Neural cell (in vitro differentiated cells): ENCODE measurements at regions not wholly inside any gene's neighbourhood (a gene's known extent, or its start where the extent isn't known, plus 50 kb on each side); places are given as distances from the start of the nearest gene placed in this dataset.

Experiments
- H2AFZ ChIP-seq: fragments of 200-600, 300-800 bp; sonication (generic), shearing (Covaris generic); 2 replicates; pipeline ENCODE4 v1.6.0; 2014; ENCODE audit warnings: low read depth, mild to moderate bottlenecking, antibody characterized with exemption, low read length, moderate library complexity
- H3F3A ChIP-seq: fragments of 200-600 bp; shearing (Covaris generic); 2 replicates; pipeline ENCODE4 v1.6.1; 2016; ENCODE audit warnings: mild to moderate bottlenecking, moderate library complexity, mixed read lengths, antibody characterized with exemption, low read length; ENCODE audit not compliant: insufficient read depth, poor library complexity, severe bottlenecking
- H3K27ac ChIP-seq: fragments of 200-600, 300-800 bp; sonication (generic), shearing (Covaris generic); 2 replicates; pipeline ENCODE4 v1.5.1; 2014; ENCODE audit warnings: mild to moderate bottlenecking, low read length, moderate library complexity
- H3K27me3 ChIP-seq: fragments of 300-800, 200-600 bp; sonication (generic), shearing (Covaris generic); 2 replicates; pipeline ENCODE4 v1.6.0; 2014; ENCODE audit warnings: mild to moderate bottlenecking, low read depth, low read length, moderate library complexity; ENCODE audit not compliant: insufficient read depth
- H3K36me3 ChIP-seq: fragments of 300-800, 200-600 bp; sonication (generic), shearing (Covaris generic); 2 replicates; pipeline ENCODE4 v1.5.1; 2014; ENCODE audit warnings: mild to moderate bottlenecking, antibody characterized with exemption, low read length, moderate library complexity; ENCODE audit not compliant: insufficient read depth
- H3K4me2 ChIP-seq: fragments of 300-800, 200-600 bp; sonication (generic), shearing (Covaris generic); 2 replicates; pipeline ENCODE4 v1.6.0; 2014; ENCODE audit warnings: mild to moderate bottlenecking, low read length
- H3K4me3 ChIP-seq: fragments of 300-800, 200-600 bp; sonication (generic), shearing (Covaris generic); 2 replicates; pipeline ENCODE4 v1.5.1; 2014; ENCODE audit warnings: mild to moderate bottlenecking, low read length, moderate library complexity
- H3K79me2 ChIP-seq: fragments of 200-600 bp; shearing (Covaris generic); replicated peaks from 2 replicates; pipeline ENCODE4 v1.6.0; 2014; ENCODE audit warnings: mild to moderate bottlenecking, low read length, moderate library complexity; ENCODE audit not compliant: insufficient read depth
- H3K9ac ChIP-seq: fragments of 300-800, 200-600 bp; sonication (generic), shearing (Covaris generic); 2 replicates; pipeline ENCODE4 v1.6.1; 2016; ENCODE audit warnings: mild to moderate bottlenecking, low read length, mixed read lengths
- H3K9me2 ChIP-seq: fragments of 200-600 bp; shearing (Covaris generic); 2 replicates; pipeline ENCODE4 v1.6.1; 2016; ENCODE audit warnings: mild to moderate bottlenecking, low read length, mixed read lengths; ENCODE audit not compliant: insufficient read depth
- H3K9me3 ChIP-seq: fragments of 200-600, 300-800 bp; sonication (generic), shearing (Covaris generic); 2 replicates; pipeline ENCODE4 v1.6.1; 2016; ENCODE audit warnings: mild to moderate bottlenecking, mixed run types, low read length, moderate library complexity, mixed read lengths
- H4K20me1 ChIP-seq: fragments of 200-600 bp; shearing (Covaris generic); 2 replicates; pipeline ENCODE4 v1.6.1; 2016; ENCODE audit warnings: mild to moderate bottlenecking, mixed run types; ENCODE audit not compliant: insufficient read depth
- EP300 ChIP-seq: fragments of 450-650 bp; conservative IDR thresholded peaks from 2 replicates; pipeline ENCODE4 v1.6.1; 2014; ENCODE audit warnings: antibody characterized with exemption, mild to moderate bottlenecking, moderate library complexity; ENCODE audit not compliant: poor library complexity, severe bottlenecking
- EZH2 ChIP-seq: fragments of 200-600, 300-800 bp; shearing (Covaris generic), sonication (generic); IDR thresholded peaks from 2 replicates; pipeline ENCODE4 v1.6.1; 2014; ENCODE audit warnings: antibody characterized with exemption, low read length, borderline replicate concordance, mild to moderate bottlenecking; ENCODE audit not compliant: insufficient read depth, poor library complexity, severe bottlenecking
- MXI1 ChIP-seq: fragments of 450-650 bp; conservative IDR thresholded peaks from 2 replicates; pipeline ENCODE4 v1.6.1; 2014; ENCODE audit warnings: antibody characterized with exemption, mild to moderate bottlenecking; ENCODE audit not compliant: poor library complexity, severe bottlenecking
- POLR2AphosphoS5 ChIP-seq: IDR thresholded peaks from 2 replicates; pipeline ENCODE4 v1.6.1; 2012
- RAD21 ChIP-seq: fragments of 450-650 bp; conservative IDR thresholded peaks from 2 replicates; pipeline ENCODE4 v1.6.1; 2014; ENCODE audit warnings: antibody characterized with exemption, mild to moderate bottlenecking, moderate library complexity
- SMC3 ChIP-seq: fragments of 450-650 bp; conservative IDR thresholded peaks from 2 replicates; pipeline ENCODE4 v1.6.1; 2014; ENCODE audit warnings: antibody characterized with exemption, mild to moderate bottlenecking, moderate library complexity; ENCODE audit not compliant: poor library complexity
- TAF1 ChIP-seq: IDR thresholded peaks from 2 replicates; pipeline ENCODE4 v1.6.1; 2012; ENCODE audit warnings: low read depth
- TF ChIP-seq, protein P1 (sequence below): fragments of 450-650 bp; IDR thresholded peaks from 2 replicates; pipeline ENCODE4 v1.5.1; 2014; ENCODE audit warnings: antibody characterized with exemption, mild to moderate bottlenecking, moderate library complexity; ENCODE audit not compliant: poor library complexity, severe bottlenecking
- TF ChIP-seq, protein P2 (sequence below): IDR thresholded peaks from 2 replicates; pipeline ENCODE4 v1.6.1; 2012; ENCODE audit warnings: borderline replicate concordance

DNA sequence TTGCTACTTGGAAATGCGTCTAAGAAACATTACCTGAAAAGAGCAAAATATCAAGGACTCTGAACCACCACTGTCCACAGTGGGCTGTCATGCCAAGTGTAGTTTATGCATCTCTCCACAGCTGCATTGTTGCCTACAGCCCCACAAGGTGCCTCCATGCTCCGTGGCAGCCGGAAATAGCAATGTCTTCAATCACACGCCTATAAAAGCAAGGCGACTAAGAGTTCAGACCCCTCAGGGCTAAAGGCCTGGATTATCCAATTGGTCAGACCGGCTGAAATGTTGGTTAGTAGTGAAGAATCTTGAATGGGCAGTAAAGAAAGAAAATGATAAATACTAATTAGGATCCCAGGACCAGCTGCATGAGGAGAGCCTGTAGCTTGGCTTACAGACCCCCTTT, 114.0 kb upstream of the SLC35G4 start:
- no peak for TF ChIP-seq SMC3
- no peak for TF ChIP-seq RAD21
- TF ChIP-seq MXI1 = no peak
- TF ChIP-seq EP300 = no peak
- TF ChIP-seq POLR2AphosphoS5 = no peak
- TF ChIP-seq, protein P1, sequence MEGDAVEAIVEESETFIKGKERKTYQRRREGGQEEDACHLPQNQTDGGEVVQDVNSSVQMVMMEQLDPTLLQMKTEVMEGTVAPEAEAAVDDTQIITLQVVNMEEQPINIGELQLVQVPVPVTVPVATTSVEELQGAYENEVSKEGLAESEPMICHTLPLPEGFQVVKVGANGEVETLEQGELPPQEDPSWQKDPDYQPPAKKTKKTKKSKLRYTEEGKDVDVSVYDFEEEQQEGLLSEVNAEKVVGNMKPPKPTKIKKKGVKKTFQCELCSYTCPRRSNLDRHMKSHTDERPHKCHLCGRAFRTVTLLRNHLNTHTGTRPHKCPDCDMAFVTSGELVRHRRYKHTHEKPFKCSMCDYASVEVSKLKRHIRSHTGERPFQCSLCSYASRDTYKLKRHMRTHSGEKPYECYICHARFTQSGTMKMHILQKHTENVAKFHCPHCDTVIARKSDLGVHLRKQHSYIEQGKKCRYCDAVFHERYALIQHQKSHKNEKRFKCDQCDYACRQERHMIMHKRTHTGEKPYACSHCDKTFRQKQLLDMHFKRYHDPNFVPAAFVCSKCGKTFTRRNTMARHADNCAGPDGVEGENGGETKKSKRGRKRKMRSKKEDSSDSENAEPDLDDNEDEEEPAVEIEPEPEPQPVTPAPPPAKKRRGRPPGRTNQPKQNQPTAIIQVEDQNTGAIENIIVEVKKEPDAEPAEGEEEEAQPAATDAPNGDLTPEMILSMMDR = no peak
- TF ChIP-seq EZH2 = no peak
- no peak for TF ChIP-seq TAF1
- TF ChIP-seq, protein P2, sequence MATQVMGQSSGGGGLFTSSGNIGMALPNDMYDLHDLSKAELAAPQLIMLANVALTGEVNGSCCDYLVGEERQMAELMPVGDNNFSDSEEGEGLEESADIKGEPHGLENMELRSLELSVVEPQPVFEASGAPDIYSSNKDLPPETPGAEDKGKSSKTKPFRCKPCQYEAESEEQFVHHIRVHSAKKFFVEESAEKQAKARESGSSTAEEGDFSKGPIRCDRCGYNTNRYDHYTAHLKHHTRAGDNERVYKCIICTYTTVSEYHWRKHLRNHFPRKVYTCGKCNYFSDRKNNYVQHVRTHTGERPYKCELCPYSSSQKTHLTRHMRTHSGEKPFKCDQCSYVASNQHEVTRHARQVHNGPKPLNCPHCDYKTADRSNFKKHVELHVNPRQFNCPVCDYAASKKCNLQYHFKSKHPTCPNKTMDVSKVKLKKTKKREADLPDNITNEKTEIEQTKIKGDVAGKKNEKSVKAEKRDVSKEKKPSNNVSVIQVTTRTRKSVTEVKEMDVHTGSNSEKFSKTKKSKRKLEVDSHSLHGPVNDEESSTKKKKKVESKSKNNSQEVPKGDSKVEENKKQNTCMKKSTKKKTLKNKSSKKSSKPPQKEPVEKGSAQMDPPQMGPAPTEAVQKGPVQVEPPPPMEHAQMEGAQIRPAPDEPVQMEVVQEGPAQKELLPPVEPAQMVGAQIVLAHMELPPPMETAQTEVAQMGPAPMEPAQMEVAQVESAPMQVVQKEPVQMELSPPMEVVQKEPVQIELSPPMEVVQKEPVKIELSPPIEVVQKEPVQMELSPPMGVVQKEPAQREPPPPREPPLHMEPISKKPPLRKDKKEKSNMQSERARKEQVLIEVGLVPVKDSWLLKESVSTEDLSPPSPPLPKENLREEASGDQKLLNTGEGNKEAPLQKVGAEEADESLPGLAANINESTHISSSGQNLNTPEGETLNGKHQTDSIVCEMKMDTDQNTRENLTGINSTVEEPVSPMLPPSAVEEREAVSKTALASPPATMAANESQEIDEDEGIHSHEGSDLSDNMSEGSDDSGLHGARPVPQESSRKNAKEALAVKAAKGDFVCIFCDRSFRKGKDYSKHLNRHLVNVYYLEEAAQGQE = no peak
- Histone ChIP-seq H3K4me3 (no peak overlapping the region), H3K27ac (no peak overlapping the region), H2AFZ (no peak overlapping the region), H3F3A (no peaks in the 10 kb centered on the region), H3K27me3 (no peaks in the 10 kb centered on the region), H3K9ac (no peak overlapping the region), H4K20me1 (no peaks in the 10 kb centered on the region), H3K4me2 (no peak overlapping the region), H3K9me3 (no peaks in the 10 kb centered on the region), H3K36me3 (no peaks in the 10 kb centered on the region), H3K9me2 (no peaks in the 10 kb centered on the region), H3K79me2 (no peaks in the 10 kb centered on the region)

DNA sequence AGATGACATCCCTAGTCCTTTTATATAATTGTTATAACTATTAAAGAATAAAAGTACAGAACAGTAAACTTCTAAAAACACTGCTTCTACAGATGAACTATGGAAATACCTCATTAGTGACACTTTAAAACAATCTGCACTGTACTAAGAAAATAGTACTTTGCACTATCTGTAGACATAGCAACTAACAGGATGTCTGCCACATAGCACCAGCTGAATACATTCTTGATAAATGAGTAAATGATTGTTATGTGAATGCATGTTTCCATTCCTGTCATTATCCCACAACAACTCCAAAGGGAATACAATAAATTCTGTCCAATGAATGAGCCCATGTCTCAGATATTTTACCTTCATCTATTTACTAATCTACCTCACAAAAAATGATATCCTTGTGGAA, 115.3 kb upstream of the SLC35G4 start:
- Histone ChIP-seq H3K27me3 (no peaks in the 10 kb centered on the region), H3K9me3 (no peaks in the 10 kb centered on the region), H3K9me2 (no peaks in the 10 kb centered on the region), H2AFZ (no peak overlapping the region), H3K27ac (no peak overlapping the region), H4K20me1 (no peaks in the 10 kb centered on the region), H3K4me2 (no peak overlapping the region), H3K4me3 (no peak overlapping the region), H3K79me2 (no peaks in the 10 kb centered on the region), H3K9ac (no peak overlapping the region), H3F3A (no peaks in the 10 kb centered on the region), H3K36me3 (no peaks in the 10 kb centered on the region)
- no peak for TF ChIP-seq EP300
- TF ChIP-seq, protein P2 = no peak
- TF ChIP-seq EZH2 = no peak
- no peak for TF ChIP-seq TAF1
- no peak for TF ChIP-seq MXI1
- no peak for TF ChIP-seq RAD21
- TF ChIP-seq, protein P1 = no peak
- TF ChIP-seq POLR2AphosphoS5 = no peak
- TF ChIP-seq SMC3 = no peak
